Renal cortex interstitium (tissue), 11 donors: ENCODE measurements at regions not wholly inside any gene's neighbourhood (a gene's known extent, or its start where the extent isn't known, plus 50 kb on each side); places are given as distances from the start of the nearest gene placed in this dataset.

ENCODE experiments used
- DNase-seq, 11 donors: peaks; one replicate each; pipeline ENCODE4 v3.0.0-alpha.2; 2013; ENCODE audit warnings: low read depth in 9 of 11, low spot score in 4 of 11; ENCODE audit errors: extremely low read depth in 1 of 11

DNA sequence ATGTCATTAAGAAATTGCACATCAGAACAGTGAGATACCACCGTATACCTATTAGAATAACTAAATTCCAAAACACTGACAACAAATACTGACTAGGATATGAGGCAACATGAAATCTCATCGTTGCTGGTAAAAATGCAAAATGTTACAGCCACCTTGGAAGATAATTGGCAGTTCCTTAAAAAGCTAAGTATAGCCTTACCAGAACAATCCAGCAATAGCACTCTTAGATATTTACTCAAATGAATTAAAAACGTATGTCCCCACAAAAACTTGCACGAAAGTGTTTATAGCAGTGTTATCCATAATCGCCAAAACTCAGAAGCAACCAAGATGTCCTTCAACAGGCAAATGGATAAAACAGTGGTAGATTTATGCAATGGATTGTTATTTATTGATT is 241.7 kb downstream of the EPHA4 start:
- DNase-seq, result no peak

DNA sequence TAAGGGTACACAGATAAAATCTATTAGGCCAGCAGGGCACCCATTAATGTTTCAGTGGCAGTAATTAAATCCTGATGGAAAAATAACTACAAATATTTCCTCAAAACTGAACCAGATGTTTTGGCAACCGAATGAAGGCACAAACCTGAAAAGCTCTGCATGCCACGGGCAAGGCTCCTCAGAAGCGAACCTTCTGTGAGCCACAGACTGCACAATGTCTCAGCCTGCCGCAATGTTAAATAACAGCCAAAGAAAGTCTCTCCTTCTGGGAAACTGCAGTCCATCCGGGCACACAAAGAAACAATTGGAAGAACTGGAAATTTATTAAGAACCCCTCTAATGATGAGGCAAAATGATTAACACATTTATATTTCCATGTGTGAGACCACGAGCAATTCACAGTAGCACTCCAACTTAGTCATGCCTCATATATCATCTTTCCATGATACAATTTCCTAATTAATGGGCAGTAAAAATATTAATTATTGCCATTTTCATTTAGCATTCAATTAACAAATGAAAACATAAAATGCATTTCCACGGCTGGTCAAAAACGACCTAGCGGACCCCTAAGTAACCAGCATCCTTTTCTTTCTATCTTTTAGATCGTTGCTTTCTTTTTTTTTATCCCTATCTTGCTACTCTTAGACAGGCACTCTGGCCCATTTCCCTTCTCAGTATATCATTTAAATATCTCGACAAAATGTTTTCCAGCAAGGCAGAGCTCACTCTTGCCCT is 237.5 kb downstream of the EPHA4 start:
- no peak for DNase-seq

DNA sequence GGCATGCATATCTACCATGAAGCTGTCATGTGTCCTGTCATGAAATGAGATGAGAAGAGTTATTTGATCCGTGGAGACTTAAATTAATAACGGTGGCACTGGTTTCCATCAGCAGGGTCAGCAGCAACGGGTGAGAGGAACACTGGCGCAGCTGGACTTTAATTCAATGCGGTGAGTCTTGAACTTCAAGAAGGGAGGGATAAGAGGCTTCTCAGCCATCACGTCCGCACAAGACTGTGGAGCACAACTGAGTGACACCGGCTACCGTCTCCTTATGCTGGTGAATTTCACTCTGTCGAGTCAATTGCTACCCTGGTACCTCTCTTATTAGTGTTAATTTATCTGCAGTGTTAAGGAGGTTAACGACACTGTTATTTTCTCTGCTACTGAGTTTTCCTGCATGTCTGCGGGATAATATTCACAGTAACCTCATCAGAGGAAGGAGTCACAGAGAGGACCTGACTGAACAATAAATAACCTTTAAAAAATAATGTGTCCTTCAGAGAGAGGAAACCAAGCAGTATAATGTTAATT is 236.8 kb downstream of the EPHA4 start:
- DNase-seq, result peak in 5 of 11 donors; percentile 10 to 29 (median 20)

DNA sequence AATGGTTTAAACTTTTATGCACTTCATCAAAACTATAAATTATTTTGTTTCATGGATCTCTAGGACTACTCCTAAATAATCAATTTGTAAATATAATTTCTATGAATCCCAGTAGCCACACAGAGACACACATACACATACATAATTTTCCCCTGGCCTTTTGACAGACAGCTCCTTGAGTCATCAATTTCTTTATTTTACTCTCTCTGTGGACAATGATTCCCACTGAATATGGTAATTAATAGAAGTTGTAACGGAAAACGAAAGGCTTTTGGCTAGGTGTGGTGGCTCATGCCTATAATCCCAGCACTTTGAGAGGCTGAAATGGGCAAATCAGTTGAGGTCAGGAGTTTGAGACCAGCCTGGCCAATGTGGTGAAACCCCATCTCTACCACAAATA is 235.1 kb downstream of the EPHA4 start:
- DNase-seq, result no peak

DNA sequence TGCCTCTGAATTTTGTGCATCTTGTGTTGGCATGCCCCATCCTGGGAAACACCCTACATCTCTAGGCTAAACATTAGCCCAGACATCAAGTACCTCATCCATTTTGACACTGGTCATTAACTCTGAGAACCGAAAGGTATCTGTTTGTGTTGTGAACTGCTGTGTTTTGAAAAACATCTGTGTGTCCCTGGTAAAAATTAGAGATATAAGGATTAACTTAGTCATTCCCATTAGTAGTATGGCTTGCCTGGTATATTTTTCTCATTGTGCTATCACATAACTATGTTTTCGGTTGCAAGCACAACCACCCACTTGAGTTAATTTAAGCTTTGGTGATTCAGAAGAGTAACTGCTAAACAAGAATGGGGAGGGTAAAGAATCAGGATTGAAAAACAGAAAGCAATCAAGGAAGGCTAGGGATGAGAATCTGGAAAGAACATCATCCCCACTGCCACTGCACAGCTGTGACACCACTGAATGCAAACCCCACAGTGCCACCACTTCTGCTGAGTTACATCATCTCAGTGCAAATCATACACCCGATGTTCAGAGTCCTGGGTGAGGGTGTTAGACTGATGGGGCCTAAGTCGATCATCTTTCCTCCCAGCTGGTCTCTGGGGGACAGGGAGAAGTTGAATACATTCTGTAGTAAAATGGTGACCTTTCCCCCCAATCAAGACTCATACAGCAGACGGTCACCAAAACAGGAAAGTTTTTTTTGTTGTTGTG is 234.0 kb downstream of the EPHA4 start:
- peak in 5 of 11 donors; percentile 12 to 30 (median 17) for DNase-seq

DNA sequence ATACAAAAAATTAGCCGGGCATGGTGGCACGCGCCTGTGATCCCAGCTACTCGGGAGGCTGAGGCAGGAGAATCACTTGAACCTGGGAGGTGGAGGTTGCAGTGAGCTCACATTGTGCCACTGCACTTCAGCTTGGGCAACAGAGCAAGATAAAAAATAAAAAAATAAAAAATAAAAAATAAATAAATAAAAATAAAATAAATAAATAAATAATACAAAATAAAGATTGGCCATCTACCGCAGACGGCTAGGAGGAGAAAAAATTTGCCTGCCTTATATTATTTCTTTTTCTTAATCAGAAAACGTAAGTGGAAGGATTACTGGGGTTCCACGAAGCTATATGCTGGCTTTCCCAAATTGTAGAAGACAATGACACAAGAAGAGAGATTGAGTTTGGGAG is 229.7 kb downstream of the EPHA4 start:
- DNase-seq, result no peak

DNA sequence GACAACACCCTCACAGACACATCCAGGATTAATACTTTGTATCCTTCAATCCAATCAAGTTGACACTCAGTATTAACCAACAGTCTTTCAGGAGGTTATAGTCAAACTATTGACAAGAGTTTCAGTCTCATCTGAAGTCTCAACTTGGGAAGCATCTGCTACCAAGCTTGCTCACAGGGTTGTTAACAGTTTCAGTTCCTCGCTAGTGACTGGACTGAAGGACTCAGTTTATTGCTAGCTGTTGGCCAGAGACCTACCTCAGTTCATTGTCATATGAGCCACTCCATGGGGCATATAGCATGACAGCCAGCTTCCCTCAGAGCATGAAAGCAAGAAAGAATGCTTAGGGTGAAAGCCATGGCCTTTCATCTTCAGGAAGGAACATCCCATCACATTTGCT is 228.6 kb downstream of the EPHA4 start:
- no peak for DNase-seq

DNA sequence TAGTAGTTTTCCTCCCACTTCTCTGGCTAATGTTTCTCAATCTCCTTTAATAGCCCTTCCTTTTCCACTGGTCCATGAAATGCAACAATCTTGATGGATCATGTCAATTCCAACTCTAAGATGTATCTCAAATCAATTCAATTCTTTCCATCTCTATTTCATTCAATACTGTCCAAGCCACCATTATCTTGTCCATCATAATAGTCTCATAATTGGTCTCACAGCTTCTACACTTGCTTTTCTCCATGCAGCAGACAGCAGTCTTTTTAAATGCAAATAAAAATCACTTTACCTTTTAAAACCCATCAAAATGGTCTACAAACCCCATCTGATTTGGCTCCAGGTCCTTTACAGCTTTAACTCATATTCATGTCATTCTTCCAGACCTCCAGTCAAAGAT is 226.6 kb downstream of the EPHA4 start:
- DNase-seq, result no peak

DNA sequence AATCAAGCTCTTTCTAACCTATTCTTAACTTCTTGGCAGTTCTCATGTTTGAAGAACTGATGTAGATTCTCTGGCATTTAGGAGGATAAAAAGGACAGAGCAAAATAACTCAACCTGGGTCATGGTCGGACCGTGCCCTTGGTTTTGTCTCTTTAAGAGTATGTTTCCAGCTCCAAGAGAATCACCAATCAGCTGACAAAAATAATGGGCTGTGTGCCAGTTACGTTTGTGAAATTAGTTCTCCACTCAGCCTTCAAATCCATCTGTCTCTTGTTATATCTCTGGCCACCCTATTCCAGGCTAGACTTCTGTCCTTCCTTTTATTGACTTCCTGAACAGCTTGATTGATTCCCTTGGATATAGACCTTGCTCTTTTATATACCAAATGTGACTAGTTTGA is 225.7 kb downstream of the EPHA4 start:
- DNase-seq, result no peak

DNA sequence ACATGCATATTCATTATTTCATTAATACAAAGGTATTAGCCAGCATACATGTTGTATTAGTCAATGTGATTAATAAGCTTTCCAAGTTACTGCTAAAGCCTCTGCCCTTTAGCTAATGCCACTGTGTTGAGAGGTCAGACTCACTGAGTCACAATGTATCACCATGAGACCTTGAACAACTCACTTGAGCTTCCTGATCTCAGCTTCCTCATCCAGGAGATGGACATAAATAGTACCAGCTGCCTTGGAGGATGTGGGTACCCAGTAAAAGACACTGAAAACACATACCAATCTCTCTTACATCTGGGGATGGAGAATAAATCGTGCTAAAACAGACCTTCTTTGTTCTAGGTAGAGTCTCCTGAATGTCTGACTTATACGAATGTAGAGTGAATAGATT is 224.6 kb downstream of the EPHA4 start:
- DNase-seq, result no peak

DNA sequence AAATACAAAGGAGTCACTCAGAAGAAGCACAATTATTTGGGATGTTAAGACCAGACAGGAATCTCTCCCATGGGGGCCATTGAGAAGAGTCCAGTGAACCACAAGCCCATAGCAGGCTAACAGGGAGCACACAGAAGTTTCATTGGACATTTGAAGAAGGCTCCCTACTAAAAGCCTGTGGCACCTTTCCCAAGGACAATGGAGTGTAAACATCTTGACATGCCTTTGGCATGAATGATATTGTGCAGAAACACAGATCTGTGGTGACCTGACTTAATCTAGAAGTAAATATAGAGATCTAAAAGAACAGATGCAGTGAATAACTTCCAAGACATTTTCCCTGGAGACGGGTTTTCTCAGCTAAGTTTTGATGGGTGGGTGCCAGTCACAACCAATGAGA is 221.5 kb downstream of the EPHA4 start:
- no peak for DNase-seq

DNA sequence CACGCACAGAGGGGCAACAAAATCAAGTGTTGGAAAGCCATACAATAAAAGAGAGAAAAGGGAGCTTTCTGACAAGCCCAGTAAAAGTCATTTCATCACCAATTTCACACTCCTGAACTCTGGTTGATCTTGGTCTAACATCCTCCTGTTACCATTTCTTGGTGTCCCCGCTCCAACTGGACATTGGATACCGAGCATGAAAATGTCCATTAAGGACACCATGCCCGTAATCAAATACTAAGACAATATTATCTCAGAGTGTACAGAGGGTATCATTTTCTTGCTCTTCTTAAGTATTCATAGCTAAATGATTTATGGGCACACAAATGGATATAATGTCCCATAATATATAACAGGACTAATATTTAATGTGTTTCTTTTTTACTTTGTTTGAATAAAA is 218.9 kb downstream of the EPHA4 start:
- peak in 4 of 11 donors; percentile 30 to 49 (median 36) for DNase-seq

DNA sequence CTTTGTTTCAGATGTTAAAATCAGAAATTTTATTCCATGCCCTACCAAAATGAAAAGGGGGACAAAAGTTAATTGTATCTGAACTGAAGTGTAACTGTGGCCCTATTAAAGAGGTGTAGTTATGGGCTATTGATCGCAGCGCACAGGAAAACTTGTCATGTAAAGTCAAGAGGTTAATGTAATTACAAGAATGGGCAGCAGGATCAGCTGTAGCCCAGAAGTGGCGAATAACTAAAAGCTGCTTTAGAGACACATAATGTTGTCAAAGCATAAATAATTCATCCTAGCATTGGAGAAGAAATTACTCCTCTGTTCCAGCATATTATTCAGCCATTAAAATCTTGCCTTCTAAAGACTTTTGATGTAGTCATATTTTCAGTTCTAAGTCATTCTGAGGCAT is 211.8 kb downstream of the EPHA4 start:
- DNase-seq, result no peak

DNA sequence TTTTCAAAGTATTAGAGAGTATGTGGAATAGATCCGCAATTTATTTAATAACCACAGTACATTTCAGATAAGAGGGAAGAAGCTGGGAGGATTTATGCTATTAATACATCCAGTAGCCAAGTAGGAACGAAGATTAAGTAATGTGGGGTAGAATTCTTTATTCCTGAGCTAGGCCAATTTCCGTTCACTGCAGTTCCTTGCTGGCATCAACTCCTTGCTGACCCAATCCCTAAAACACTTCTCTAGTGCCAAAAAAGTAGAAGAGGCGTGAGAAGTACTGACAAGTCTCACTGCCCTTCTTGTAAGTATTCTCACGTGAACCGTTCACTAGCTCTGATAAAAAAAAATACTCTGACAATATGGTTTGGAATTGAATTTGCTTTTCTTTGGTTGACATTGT is 211.4 kb downstream of the EPHA4 start:
- DNase-seq, result no peak

DNA sequence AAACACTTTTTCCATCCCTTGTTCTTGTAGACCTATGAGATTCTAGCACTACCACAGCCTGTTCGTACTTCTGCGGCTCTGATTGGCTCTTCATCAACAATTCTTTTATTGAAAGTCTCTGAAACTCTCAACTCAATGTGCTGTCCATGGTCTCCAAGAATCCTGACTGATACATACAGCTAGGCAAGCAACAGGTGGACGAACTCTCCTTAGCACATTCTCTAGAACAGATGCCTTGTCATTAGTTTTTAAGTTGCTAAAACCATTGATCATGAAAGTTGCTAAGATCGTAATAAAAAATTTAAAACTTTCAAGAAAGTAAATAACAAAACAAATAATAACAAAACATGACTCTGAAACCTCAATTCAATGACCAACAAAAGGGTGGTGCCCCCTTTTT is 210.5 kb downstream of the EPHA4 start:
- no peak for DNase-seq

DNA sequence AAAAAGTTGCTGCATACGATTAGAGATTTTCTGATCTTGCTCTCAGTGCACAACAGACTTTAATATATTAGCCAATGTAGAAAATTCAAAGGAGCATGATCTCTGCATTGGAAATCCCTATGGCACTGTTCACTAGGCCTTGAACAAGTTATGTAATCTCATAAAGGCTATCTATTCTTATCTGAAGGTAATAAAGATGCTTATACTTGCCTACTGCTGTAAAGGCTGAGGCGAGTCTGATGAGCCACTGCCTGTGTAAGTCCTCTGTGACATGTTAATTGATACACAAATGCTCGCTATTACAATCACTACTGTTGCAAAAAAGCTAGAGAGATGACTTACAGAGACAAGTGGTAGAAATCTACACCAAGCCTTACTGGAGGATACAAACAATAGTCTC is 207.4 kb downstream of the EPHA4 start:
- DNase-seq, result no peak
